Fibroblast of lung (primary cell): ENCODE measurements at regions not wholly inside any gene's neighbourhood (a gene's known extent, or its start where the extent isn't known, plus 50 kb on each side); places are given as distances from the start of the nearest gene placed in this dataset.

ENCODE experiments used
- DNase-seq, 2 donors: peaks; one replicate each; pipeline versions ENCODE4 v3.0.0 to v3.0.0-alpha.2; 2010; ENCODE audit warnings: low read depth in 2 of 2
- H2AFZ ChIP-seq: 2 replicates; pipeline ENCODE4 v1.5.1; 2012; ENCODE audit warnings: low read length, control low read depth, inconsistent platforms
- H3K27ac ChIP-seq: 2 replicates; pipeline ENCODE4 v1.5.1; 2011; ENCODE audit warnings: low read length, control low read depth; ENCODE audit not compliant: insufficient read depth
- H3K27me3 ChIP-seq: 2 replicates; pipeline ENCODE4 v1.5.1; 2011; ENCODE audit warnings: mild to moderate bottlenecking, low read length; ENCODE audit not compliant: control insufficient read depth, insufficient read depth
- H3K36me3 ChIP-seq: 2 replicates; pipeline ENCODE4 v1.5.1; 2011; ENCODE audit warnings: low read length; ENCODE audit not compliant: control insufficient read depth, insufficient read depth
- H3K4me1 ChIP-seq: 2 replicates; pipeline ENCODE4 v1.5.1; 2011; ENCODE audit warnings: low read length; ENCODE audit not compliant: control insufficient read depth, insufficient read depth; ENCODE audit errors: extremely low read depth
- H3K4me2 ChIP-seq: 2 replicates; pipeline ENCODE4 v1.5.1; 2011; ENCODE audit warnings: low read length, control low read depth; ENCODE audit not compliant: insufficient read depth; ENCODE audit errors: extremely low read depth
- H3K4me3 ChIP-seq, 4 experiments: fragments of 200-600 bp in 1 of 4; sonication (generic) in 1 of 4; replicated peaks in 1 of 4; 2 replicates each; pipeline ENCODE4 v1.5.1; 2011 to 2016; ENCODE audit warnings: low read length in 4 of 4, low read depth in 3 of 4, mild to moderate bottlenecking in 3 of 4, control low read depth in 2 of 4, inconsistent platforms in 1 of 4, mixed read lengths in 1 of 4; ENCODE audit not compliant: insufficient read depth in 1 of 4; ENCODE audit errors: control extremely low read depth in 1 of 4
- H3K79me2 ChIP-seq: 2 replicates; pipeline ENCODE4 v1.5.1; 2012; ENCODE audit warnings: mild to moderate bottlenecking, low read length, inconsistent platforms; ENCODE audit not compliant: control insufficient read depth, insufficient read depth
- H3K9ac ChIP-seq: 2 replicates; pipeline ENCODE4 v1.5.1; 2011; ENCODE audit warnings: mild to moderate bottlenecking, low read length, control low read depth; ENCODE audit not compliant: insufficient read depth
- H3K9me3 ChIP-seq: 2 replicates; pipeline ENCODE4 v1.5.1; 2012; ENCODE audit warnings: low read depth, low read length; ENCODE audit not compliant: control insufficient read depth, insufficient read depth
- H4K20me1 ChIP-seq: 2 replicates; pipeline ENCODE4 v1.5.1; 2011; ENCODE audit warnings: low read length; ENCODE audit not compliant: control insufficient read depth, insufficient read depth; ENCODE audit errors: extremely low read depth
- EZH2 ChIP-seq: IDR thresholded peaks from 2 replicates; pipeline ENCODE4 v1.5.1; 2012; ENCODE audit warnings: low read length, control low read depth, mild to moderate bottlenecking; ENCODE audit errors: missing control alignments
- TF ChIP-seq, protein P1 (sequence below), 2 donors: IDR thresholded peaks in 1 of 2; conservative IDR thresholded peaks in 1 of 2; 1 replicate in 1 of 2; 2 replicates in 1 of 2; pipeline ENCODE4 v1.5.1; 2011 to 2012; ENCODE audit warnings: low read length in 2 of 2, control low read depth in 1 of 2, inconsistent platforms in 1 of 2, low read depth in 1 of 2, mild to moderate bottlenecking in 1 of 2

DNA sequence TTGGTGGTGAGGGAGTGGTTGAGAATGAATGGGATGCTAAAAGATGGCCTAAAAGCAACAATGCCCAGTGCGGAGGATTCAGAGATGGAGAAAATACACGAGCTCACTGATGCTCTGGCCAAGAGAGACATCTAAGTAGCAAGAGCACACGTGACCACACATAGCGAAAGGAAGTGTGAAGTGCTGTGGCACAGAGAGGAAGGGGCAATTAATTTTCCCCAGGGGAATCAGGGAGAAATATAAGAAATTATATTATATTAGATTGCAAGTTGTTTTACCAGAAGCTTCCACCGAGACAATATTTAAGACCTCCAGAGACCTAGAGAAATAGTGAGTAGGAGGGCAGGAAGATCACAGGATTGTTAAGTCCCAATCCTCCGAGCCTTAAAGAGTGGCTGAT lies 80.6 kb downstream of the RCN1 start:
- TF ChIP-seq, protein P1, sequence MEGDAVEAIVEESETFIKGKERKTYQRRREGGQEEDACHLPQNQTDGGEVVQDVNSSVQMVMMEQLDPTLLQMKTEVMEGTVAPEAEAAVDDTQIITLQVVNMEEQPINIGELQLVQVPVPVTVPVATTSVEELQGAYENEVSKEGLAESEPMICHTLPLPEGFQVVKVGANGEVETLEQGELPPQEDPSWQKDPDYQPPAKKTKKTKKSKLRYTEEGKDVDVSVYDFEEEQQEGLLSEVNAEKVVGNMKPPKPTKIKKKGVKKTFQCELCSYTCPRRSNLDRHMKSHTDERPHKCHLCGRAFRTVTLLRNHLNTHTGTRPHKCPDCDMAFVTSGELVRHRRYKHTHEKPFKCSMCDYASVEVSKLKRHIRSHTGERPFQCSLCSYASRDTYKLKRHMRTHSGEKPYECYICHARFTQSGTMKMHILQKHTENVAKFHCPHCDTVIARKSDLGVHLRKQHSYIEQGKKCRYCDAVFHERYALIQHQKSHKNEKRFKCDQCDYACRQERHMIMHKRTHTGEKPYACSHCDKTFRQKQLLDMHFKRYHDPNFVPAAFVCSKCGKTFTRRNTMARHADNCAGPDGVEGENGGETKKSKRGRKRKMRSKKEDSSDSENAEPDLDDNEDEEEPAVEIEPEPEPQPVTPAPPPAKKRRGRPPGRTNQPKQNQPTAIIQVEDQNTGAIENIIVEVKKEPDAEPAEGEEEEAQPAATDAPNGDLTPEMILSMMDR (conservative IDR thresholded peaks at IDR 0.05 in 1 of 2, IDR thresholded peaks at IDR 0.05 in 1 of 2; ENCODE audit: low read depth in 1 of 2, low read length in 2 of 2) = no peak
- no peak for TF ChIP-seq EZH2
- no peak overlapping the region for H2AFZ ChIP-seq

DNA sequence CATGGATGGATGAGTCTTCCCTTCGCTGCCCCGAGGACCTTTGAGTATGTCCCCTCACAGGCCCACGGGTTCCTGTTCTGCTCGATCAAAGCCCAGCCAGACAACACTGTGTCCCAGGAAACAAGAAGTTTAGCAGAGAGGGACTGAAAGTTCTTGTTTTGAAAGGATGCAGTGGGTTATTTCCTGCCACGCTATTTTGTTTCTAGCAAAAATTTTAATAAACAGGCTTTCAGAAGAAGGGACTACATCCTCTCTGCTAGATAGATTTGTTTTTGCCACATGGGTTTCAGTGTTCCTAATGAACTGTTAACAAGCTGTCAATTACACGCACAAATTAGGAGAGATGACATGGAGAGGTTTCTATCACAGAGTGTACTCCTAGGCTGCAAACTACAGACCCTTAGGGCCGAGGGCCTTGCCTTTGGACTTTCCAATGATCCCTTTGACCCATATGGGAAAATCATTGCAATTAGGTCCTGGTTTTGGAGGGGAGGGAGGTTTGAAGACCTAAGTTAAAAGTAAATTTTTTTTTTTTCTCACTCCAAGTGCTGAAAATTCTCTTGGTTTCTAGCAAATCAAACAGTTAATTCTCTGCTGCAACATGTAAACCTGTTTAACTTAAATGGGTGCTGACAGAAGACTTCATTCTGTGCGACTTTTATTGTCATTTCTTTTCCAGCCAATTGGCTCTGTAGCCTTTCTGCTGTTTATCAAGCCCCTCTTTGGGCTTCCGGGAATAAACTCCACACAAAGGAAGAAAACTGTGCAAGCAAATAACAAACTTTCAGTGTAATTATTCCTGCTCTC lies 81.4 kb downstream of the RCN1 start:
- H3K9me3 ChIP-seq = no peaks in the 10 kb centered on the region
- H3K4me3 ChIP-seq = peak overlapping the region; percentile 17 to 70 (median 45)
- TF ChIP-seq EZH2 = no peak
- TF ChIP-seq, protein P1 (conservative IDR thresholded peaks at IDR 0.05 in 1 of 2, IDR thresholded peaks at IDR 0.05 in 1 of 2; ENCODE audit: low read depth in 1 of 2, low read length in 2 of 2) = no peak
- peak overlapping the region; percentile 71 for H2AFZ ChIP-seq
- H3K36me3 ChIP-seq = no peaks in the 10 kb centered on the region
- no peaks in the 10 kb centered on the region for H3K27me3 ChIP-seq
- no peak overlapping the region for H3K27ac ChIP-seq
- no peaks in the 10 kb centered on the region for H3K79me2 ChIP-seq
- H4K20me1 ChIP-seq = no peaks in the 10 kb centered on the region
- peaks cover 3% of the 10 kb centered on the region for H3K4me1 ChIP-seq
- peak overlapping the region; percentile 25 for H3K9ac ChIP-seq
- DNase-seq = peak in 1 of 2 donors; percentile 4
- peak overlapping the region; percentile 84 for H3K4me2 ChIP-seq

More for the DNA sequence above, 80.6 kb downstream of the RCN1 start:
- Histone ChIP-seq H3K36me3 (no peaks in the 10 kb centered on the region), H3K4me3 (peak overlapping the region in 1 of 4 experiments; percentile 44), H3K4me1 (peaks cover 3% of the 10 kb centered on the region), H3K79me2 (no peaks in the 10 kb centered on the region), H3K9ac (no peak overlapping the region), H3K27me3 (no peaks in the 10 kb centered on the region), H4K20me1 (no peaks in the 10 kb centered on the region), H3K27ac (no peak overlapping the region), H3K9me3 (no peaks in the 10 kb centered on the region), H3K4me2 (no peak overlapping the region)
- DNase-seq = peak in 1 of 2 donors; percentile 5

DNA sequence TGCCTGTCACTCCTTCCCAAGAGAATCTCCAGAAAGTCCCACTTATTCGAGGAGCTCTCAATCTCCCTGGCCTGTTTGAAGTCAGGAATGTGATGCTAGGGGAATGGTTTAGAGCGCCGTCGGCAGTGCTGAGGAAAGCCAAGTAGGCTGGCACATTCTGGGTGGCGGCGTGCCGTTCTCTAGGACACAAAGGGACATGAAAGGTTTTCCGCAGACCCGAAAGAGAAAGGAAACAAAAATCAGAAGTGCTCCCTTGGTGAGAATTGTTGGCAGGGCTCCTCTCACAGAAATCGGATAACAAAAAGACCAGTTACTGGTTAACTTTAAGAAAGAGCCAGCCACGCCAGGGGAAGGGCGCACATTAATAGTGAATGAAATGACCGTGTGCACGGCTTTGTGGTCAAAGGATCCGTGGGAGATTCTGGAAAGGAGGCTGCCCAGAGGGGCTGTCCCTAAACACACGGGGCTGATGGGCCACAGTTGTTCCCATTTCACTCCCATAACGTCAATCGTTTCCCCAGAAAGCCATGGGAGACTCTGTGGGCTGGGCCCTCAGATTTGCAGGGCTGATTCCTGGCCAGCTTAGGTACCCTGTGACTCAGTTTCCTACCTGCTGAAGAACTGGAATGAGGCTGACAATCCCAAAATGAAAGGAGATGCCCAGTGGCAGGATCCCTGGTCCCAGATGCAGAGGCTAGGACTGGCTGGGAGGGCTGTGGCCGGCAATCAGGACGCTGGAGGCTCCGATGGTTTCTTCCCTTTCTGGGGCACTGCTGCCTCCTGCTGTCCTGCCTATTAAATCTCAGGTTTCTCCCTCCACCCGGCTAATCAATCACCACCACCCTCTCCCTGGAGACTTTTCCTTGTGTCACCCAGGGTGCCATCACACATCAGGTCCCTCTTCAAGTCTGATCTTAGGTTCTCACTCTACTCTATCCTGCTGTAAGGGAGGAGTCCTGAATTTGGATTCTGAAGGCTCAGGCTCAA lies 82.3 kb downstream of the RCN1 start:
- peak overlapping the region; percentile 6 to 70 (median 36) for H3K4me3 ChIP-seq
- H3K9ac ChIP-seq = no peak overlapping the region
- peaks cover 3% of the 10 kb centered on the region for H3K4me1 ChIP-seq
- no peaks in the 10 kb centered on the region for H4K20me1 ChIP-seq
- no peaks in the 10 kb centered on the region for H3K9me3 ChIP-seq
- no peak overlapping the region for H3K27ac ChIP-seq
- TF ChIP-seq, protein P1 (conservative IDR thresholded peaks at IDR 0.05 in 1 of 2, IDR thresholded peaks at IDR 0.05 in 1 of 2; ENCODE audit: low read depth in 1 of 2, low read length in 2 of 2) = peak; percentile 72 to 81
- no peak for TF ChIP-seq EZH2
- H3K27me3 ChIP-seq = no peaks in the 10 kb centered on the region
- H3K36me3 ChIP-seq = no peaks in the 10 kb centered on the region
- DNase-seq = peak; percentile 58 to 76
- H3K4me2 ChIP-seq = peak overlapping the region; percentile 84
- peak overlapping the region; percentile 78 for H2AFZ ChIP-seq
- H3K79me2 ChIP-seq = no peaks in the 10 kb centered on the region
